WI38 (cell line): ENCODE measurements at regions not wholly inside any gene's neighbourhood (a gene's known extent, or its start where the extent isn't known, plus 50 kb on each side); places are given as distances from the start of the nearest gene placed in this dataset.
"Not testable (repeated sequence)": the region's sequence is repeated elsewhere in the genome, so short reads cannot be mapped to it uniquely, and the experiment has no call there.

Experiments used
- H3K4me3 ChIP-seq: 2 replicates; pipeline ENCODE4 v1.5.1; 2011; ENCODE audit warnings: low read depth, mild to moderate bottlenecking, control low read depth, low read length
- TF ChIP-seq, protein P1 (sequence below): IDR thresholded peaks from 2 replicates; pipeline ENCODE4 v1.5.1; 2012; ENCODE audit warnings: low read depth, mild to moderate bottlenecking, control low read depth, low read length

DNA sequence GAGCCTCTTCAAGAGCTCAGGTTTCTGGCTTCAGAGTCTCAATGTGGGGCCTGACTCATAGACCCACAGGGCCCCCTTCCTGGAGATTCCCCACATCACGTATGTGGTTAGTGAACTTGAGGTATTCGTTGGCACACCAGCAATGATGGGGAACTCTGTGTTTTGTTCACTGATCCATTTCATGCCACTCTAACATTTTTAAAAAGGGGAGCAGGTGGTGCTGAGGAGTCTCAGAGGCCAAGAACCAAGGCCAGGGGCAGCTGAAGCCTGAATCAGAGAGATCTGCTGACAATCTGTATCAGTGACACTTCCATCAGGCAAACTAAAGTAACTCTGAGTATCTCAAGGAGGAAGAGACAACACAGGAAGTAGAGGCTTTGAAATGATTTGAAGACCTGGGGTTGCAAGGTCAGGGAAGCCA lies 323.4 kb downstream of the VRK1 start:
- H3K4me3 ChIP-seq = no peak overlapping the region
- TF ChIP-seq, protein P1, sequence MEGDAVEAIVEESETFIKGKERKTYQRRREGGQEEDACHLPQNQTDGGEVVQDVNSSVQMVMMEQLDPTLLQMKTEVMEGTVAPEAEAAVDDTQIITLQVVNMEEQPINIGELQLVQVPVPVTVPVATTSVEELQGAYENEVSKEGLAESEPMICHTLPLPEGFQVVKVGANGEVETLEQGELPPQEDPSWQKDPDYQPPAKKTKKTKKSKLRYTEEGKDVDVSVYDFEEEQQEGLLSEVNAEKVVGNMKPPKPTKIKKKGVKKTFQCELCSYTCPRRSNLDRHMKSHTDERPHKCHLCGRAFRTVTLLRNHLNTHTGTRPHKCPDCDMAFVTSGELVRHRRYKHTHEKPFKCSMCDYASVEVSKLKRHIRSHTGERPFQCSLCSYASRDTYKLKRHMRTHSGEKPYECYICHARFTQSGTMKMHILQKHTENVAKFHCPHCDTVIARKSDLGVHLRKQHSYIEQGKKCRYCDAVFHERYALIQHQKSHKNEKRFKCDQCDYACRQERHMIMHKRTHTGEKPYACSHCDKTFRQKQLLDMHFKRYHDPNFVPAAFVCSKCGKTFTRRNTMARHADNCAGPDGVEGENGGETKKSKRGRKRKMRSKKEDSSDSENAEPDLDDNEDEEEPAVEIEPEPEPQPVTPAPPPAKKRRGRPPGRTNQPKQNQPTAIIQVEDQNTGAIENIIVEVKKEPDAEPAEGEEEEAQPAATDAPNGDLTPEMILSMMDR = no peak

DNA sequence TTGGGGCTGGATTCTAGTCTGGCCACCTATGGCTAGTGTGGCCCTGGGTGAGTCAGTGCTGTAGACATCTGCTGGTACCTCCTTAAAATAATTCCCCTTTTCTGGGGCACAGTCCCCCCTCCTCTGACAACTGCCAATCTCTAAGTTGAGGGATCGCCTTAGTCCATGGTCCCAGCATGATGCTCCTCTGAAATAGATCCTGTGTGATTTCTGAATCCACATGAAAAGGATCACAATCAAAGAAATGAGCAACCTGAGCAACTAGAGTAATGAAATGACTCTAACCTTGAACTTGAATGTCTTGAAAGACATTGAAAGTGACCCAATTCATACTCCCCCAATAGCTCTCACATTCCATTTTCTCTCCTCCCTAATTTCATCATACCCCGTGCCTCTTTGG lies 332.5 kb downstream of the VRK1 start:
- TF ChIP-seq, protein P1 = no peak
- H3K4me3 ChIP-seq = no peak overlapping the region

DNA sequence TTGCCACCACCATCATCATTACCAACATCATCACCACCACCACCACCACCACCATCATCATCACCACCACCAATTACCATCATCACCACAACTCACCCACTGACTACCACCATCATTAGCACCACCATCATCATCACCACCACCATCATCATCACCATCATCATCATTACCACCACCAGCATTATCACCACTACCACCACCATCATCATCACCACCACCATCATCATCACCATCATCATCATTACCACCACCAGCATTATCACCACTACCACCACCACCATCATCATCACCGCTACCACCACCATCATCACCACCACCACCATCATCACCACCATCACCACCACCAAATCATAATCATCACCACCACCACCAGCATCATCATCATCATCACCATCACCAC lies 338.7 kb downstream of the VRK1 start:
- H3K4me3 ChIP-seq = not testable (repeated sequence)

DNA sequence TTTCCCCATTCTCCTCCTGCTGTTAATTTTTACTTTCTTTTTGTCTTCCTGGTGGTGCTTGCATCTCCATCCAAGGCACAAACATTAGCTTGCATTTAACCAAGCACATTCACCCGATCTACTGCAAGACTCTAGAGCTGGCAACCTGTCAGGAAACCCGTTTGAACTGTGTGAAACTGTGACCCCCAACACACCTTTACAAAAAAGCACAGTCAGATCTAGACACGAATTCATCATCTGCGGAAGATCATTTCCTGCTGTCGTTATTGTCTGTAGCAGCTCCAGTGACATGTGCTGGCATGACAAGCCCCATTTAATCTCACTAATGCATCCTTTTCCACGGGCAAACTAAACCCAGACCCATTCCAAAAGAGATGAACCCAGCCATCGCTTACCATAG lies 340.5 kb downstream of the VRK1 start:
- TF ChIP-seq, protein P1 = no peak
- no peak overlapping the region for H3K4me3 ChIP-seq

DNA sequence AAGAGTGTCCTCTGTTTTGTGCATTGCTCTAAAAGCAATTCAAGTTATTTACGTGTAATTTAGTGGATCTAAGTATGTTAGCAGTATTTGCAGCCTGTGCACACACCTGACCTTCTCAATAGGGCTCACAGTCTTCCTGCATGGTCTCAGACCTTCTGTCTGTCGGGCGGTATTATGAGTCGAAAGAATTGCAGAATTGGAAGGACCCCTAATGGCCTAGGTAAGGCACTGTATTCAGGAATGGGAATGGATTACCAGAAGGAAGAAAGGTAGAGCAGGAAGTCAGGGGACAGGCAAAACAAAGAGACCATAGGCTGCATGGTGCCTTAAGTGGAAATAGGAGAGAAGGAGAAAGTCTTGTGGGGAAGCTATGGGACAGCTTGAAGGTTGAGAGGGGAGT lies 341.6 kb downstream of the VRK1 start:
- H3K4me3 ChIP-seq = no peak overlapping the region
- TF ChIP-seq, protein P1 = no peak

DNA sequence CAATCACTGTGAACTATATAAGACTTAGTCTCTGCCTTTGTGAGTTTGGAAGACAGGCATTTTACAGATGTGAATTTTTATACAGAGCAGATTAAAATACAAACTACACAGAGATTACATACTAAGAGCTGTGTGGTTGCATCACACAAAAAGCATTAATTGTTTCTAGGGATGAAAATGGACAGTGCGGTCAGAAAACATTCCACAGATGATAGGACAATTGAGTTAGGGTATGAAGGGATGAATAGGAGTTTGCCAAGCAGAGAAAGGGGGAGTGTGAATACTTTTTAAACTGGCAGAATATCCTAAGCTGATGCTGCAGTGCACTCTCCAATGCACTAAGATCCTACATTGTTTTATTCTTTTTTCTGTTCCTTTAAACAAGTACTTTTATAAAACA lies 345.8 kb downstream of the VRK1 start:
- TF ChIP-seq, protein P1 = no peak
- no peak overlapping the region for H3K4me3 ChIP-seq

DNA sequence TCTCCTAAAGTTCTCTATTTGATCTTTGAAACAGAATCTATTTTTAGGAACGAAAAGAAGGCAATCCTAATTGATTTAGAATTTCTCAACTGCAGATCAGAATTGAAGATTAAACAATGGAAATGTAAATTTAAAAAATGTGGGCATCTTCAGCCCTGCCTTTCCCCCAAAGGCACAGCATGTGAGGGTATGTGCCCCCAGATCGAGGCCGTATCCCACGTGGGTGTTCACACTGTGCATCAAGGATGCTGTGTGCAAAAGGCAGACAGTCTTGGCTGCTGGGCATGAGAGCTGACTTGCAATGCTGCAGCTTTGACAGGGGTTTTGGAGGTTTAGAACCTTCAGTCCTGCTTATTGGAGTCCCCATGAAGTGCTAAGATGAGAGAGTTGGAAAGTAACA lies 346.3 kb downstream of the VRK1 start:
- TF ChIP-seq, protein P1 = no peak

DNA sequence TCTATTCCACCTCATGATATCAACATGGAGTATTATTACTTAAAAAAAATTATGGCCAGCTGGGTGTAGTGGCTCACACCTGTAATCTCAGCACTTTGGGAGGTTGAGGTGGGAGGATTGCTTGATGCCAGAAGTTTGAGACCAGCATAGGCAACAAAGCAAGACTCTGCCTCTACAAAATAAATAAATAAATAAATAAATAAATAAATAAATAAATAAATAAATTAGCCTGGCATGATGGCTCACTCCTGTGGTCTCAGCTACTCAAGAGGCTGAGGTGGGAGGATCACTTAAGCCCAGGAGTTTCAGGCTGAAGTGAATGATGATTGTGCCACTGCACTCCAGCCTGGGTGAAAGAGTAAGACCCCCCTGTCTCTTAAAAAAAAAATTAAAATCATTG lies 350.8 kb downstream of the VRK1 start:
- H3K4me3 ChIP-seq = not testable (repeated sequence)

More for the DNA sequence above, 346.3 kb downstream of the VRK1 start:
- no peak overlapping the region for H3K4me3 ChIP-seq
